Lung (tissue), 11 donors: ENCODE measurements at regions not wholly inside any gene's neighbourhood (a gene's known extent, or its start where the extent isn't known, plus 50 kb on each side); places are given as distances from the start of the nearest gene placed in this dataset.

Experiments
- ATAC-seq: fragments of 200-7000 bp; cut with Tn5 transposase; one replicate; pipeline ENCODE4 v1.9.1; 2020; ENCODE audit warnings: moderate number of reproducible peaks; ENCODE audit not compliant: insufficient read depth, low FRiP score
- DNase-seq, 3 donors: peaks; one replicate each; pipeline ENCODE4 v3.0.0-alpha.2; 2013 to 2017
- H3K27ac ChIP-seq, 2 donors: one replicate each; pipeline ENCODE4 v1.5.1; 2013; ENCODE audit warnings: mild to moderate bottlenecking in 2 of 2, moderate library complexity in 2 of 2, control low read depth in 1 of 2, inconsistent platforms in 1 of 2, low read depth in 1 of 2, low read length in 1 of 2
- H3K27me3 ChIP-seq, 3 donors: one replicate each; pipeline ENCODE4 v1.5.1; 2013; ENCODE audit warnings: low read length in 2 of 3; ENCODE audit not compliant: control insufficient read depth in 3 of 3, insufficient read depth in 3 of 3
- H3K36me3 ChIP-seq, 4 donors: one replicate each; pipeline ENCODE4 v1.5.1; 2013; ENCODE audit warnings: low read length in 4 of 4, mild to moderate bottlenecking in 1 of 4, moderate library complexity in 1 of 4; ENCODE audit not compliant: control insufficient read depth in 4 of 4, insufficient read depth in 4 of 4
- H3K4me1 ChIP-seq, 5 donors: one replicate each; pipeline ENCODE4 v1.5.1; 2013; ENCODE audit warnings: low read length in 5 of 5, mild to moderate bottlenecking in 2 of 5, moderate library complexity in 1 of 5; ENCODE audit not compliant: control insufficient read depth in 5 of 5, insufficient read depth in 5 of 5
- H3K4me3 ChIP-seq: one replicate; pipeline ENCODE4 v1.5.1; 2013; ENCODE audit warnings: mild to moderate bottlenecking, control low read depth, moderate library complexity
- H3K9ac ChIP-seq, 2 donors: one replicate each; pipeline ENCODE4 v1.5.1; 2013; ENCODE audit warnings: low read length in 2 of 2, control low read depth in 1 of 2; ENCODE audit not compliant: insufficient read depth in 1 of 2
- H3K9me3 ChIP-seq, 4 donors: one replicate each; pipeline ENCODE4 v1.5.1; 2013; ENCODE audit warnings: low read length in 3 of 4, mild to moderate bottlenecking in 1 of 4, moderate library complexity in 1 of 4; ENCODE audit not compliant: control insufficient read depth in 4 of 4, insufficient read depth in 3 of 4
- CTCF ChIP-seq: IDR thresholded peaks from 2 replicates; pipeline ENCODE4 v1.5.1; 2012; ENCODE audit warnings: mild to moderate bottlenecking; ENCODE audit errors: control extremely low read depth, extremely low read depth
- WGBS, 2 donors: extraction: QIAGEN DNeasy Blood & Tissue Kit; methylation state at CpG; one replicate each; pipeline ENCODE4 v1.1.7; 2013; 5-methylcytosine and 5-hydroxymethylcytosine counted together
- donor health status: control.
- donor health status: control.
- donor health status: Bipolar disorder and iron deficiency.
- donor health status: healthy.
- donor health status: DM: yes; HTN: yes; CAD: no.

GRCh38 chr2:66235428-66235827, 199.5 kb upstream of the MEIS1 start:
- 73 to 79% methylated on average over 7 of the region's 7 CpGs for WGBS, 2 donors

GRCh38 chr2:66233981-66234380, 200.9 kb upstream of the MEIS1 start:
- Histone ChIP-seq H3K36me3 (no peaks in the 10 kb centered on the region), H3K4me1 (peaks cover 0 to 5% (median 0%) of the 10 kb centered on the region in 5 donors), H3K9ac (no peak overlapping the region), H3K9me3 (no peaks in the 10 kb centered on the region), H3K27ac (no peak overlapping the region), H3K4me3 (no peak overlapping the region), H3K27me3 (no peaks in the 10 kb centered on the region)
- WGBS, 2 donors, result 91 to 92% methylated on average over 2 of the region's 2 CpGs
- no peak for DNase-seq
- ATAC-seq, result no peak
- TF ChIP-seq CTCF, result no peak

More at GRCh38 chr2:66235428-66235827, 199.5 kb upstream of the MEIS1 start:
- DNase-seq, result no peak
- no peaks in the 10 kb centered on the region for H3K9me3 ChIP-seq
- H3K27ac ChIP-seq, result no peak overlapping the region
- H3K27me3 ChIP-seq, result no peaks in the 10 kb centered on the region
- no peak for TF ChIP-seq CTCF
- H3K36me3 ChIP-seq, result no peaks in the 10 kb centered on the region
- no peak overlapping the region for H3K4me3 ChIP-seq
- no peak for ATAC-seq
- H3K9ac ChIP-seq, result no peak overlapping the region
- H3K4me1 ChIP-seq, result peaks cover 0 to 19% (median 0%) of the 10 kb centered on the region in 5 donors

- H3K9me3 ChIP-seq, result no peaks in the 10 kb centered on the region
- WGBS, 2 donors, result 48 to 51% methylated on average over 4 of the region's 4 CpGs
- no peaks in the 10 kb centered on the region for H3K36me3 ChIP-seq
- H3K27me3 ChIP-seq, result no peaks in the 10 kb centered on the region
- DNase-seq (no peak), ATAC-seq (no peak)
- H3K4me1 ChIP-seq, result no peaks in the 10 kb centered on the region
- no peak overlapping the region for H3K4me3 ChIP-seq
- H3K27ac ChIP-seq, result no peak overlapping the region
- no peak overlapping the region for H3K9ac ChIP-seq
- no peak for TF ChIP-seq CTCF
Measured at GRCh38 chr2:66228128-66228547, 206.8 kb upstream of the MEIS1 start.

GRCh38 chr2:66217039-66217585, 217.8 kb upstream of the MEIS1 start:
- Histone ChIP-seq H3K4me1 (peaks cover 0 to 5% (median 0%) of the 10 kb centered on the region in 5 donors), H3K4me3 (no peak overlapping the region), H3K36me3 (no peaks in the 10 kb centered on the region), H3K9ac (no peak overlapping the region), H3K27me3 (peaks cover 0 to 8% (median 0%) of the 10 kb centered on the region in 3 donors), H3K27ac (no peak overlapping the region), H3K9me3 (peaks cover 0 to 2% (median 0%) of the 10 kb centered on the region in 4 donors)
- ATAC-seq, result no peak
- DNase-seq, result no peak
- TF ChIP-seq CTCF, result no peak
- WGBS, 2 donors, result 45 to 49% methylated on average over 8 of the region's 8 CpGs
